ENCODE measurements at regions not wholly inside any gene's neighbourhood (a gene's known extent, or its start where the extent isn't known, plus 50 kb on each side); places are given as distances from the start of the nearest gene placed in this dataset.

DNA sequence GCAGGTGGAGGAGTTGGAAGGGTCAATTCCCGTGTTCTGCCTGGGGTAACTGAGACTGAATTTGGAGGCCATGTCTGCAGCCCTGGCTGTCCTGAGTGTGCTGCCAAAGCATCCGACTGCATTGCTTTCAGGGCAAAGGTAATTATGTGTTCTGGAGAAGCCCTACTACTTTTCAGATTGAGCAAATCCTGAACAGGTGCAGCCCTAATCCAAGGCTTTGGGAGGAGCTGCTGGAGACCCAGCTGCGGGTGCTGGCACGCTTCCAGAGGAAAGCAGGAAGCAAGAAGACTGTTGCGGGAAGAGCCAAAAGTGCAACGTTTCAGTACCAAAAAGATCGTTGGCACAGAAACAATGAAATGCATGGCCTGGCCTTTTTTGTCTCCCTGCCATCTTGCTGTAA, 73.7 kb upstream of the NRIP1 start:
- TF ChIP-seq POLR2A (IDR thresholded peaks at IDR 0.05; ENCODE audit: low read depth, low read length) (no peak), SPI1 (IDR thresholded peaks at IDR 0.05; ENCODE audit: low read depth, low read length) (no peak), TAF1 (IDR thresholded peaks at IDR 0.05; ENCODE audit: low read depth, low read length) (no peak), POU2F2 (IDR thresholded peaks at IDR 0.05; ENCODE audit: low read depth, low read length) (no peak), POLR2AphosphoS5 (IDR thresholded peaks at IDR 0.05; ENCODE audit: low read depth, low read length) (no peak), PAX5 (IDR thresholded peaks at IDR 0.05; ENCODE audit: insufficient read depth, low read length, severe bottlenecking) (no peak)
